NCI-H1092 (cell line): ENCODE measurements at regions not wholly inside any gene's neighbourhood (a gene's known extent, or its start where the extent isn't known, plus 50 kb on each side); places are given as distances from the start of the nearest gene placed in this dataset.

ENCODE experiments used
- DNase-seq: peaks from one replicate; lab custom pipeline; 2025; lab: John Stamatoyannopoulos, UW

DNA sequence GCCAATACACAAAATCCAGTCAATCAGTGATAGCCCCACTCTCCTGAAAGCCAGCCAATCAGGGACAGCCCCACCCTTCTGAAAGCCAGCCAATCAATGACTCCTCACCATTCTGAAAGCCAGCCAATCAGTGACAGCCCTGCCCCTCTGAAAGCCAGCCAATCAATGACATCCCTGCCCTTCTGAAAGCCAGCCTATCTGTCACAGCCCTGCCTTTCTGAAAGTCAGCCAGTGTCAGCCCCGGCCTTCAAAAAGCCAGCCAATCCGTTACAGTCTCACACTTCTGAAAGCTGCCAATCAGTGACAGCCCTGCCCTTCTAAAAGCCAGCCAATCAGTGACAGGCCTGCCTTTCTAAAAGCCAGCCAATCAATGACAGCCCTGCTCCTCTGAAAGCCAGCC, 95.9 kb upstream of the HDAC4 start:
- no peak for DNase-seq

DNA sequence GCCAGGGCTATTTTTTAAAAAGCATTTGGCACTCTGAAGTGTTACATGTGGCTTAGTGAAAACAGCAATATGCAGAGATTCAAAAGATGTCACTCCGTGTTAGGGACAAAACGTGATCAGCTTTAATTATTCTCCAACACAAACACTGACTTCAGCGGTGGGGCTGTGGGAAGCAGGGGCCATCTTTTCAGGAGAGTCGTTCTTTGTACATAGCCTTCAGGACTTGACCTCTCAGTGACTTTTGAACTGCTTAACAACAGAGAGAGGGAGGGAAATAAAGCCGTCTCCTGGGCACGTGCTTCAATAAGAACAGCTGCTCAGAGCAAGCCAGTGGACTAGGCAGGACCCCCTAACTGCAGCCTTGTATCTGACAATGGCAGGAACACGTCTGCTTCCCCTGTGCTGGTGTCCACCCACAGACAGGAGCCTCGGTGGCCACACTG, 95.0 kb upstream of the HDAC4 start:
- no peak for DNase-seq

DNA sequence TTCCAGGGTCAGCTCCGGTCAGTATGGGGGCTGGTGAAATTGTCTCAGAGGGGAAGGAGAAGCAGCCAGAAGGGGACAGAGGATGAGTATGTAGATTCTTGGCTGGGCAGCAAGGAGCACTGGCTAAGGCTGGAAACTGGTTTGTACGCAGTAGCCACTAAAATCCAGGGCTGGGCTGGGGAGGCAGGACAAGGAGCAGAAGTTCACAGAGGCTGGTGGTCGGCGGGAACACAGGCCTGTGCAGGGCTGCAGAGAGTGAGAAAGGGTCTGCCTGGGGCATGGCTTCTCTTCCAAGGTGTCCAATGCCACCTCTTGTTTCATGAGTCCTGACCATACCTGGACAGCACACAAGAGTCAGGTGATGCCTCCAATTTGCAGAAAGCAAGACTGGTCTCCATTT, 94.4 kb upstream of the HDAC4 start:
- no peak for DNase-seq

DNA sequence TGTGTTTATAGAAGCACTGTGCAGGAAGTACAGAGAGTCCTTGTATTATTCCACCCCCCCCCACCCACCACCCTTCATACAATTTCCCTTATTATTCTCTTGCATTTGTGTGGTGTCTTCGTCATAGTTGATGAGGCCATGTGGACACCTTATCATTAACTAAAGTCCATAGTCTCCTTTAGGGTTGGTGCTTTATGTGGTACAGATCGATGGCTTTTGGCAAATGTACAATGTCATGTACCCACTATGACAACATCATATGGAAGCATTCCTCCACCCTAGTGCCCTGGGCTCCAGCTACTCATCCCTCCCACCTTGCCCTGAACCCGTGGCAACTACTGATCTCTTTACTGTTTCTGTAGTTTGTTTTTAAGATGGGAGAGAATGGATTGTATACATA, 93.8 kb upstream of the HDAC4 start:
- DNase-seq, result no peak

DNA sequence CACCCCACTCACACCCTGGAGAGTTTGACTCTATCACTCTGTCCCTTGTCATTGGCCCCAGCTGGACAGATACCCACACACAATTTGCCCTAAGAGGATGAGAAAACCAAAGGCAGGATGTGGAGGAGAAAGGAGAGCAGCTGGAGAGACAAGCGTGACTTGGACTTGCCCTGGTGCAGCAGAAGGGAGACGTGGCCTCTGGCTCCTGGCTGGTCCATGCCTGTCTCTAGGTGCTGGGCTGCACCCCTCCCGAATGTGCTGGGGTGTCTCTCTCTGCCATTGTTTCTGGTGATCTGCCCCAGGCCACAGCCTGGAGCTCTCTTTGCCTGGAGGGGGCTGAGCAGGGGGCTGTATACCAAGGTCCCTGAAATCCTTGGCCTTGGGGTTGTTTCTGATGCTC, 88.7 kb upstream of the HDAC4 start:
- DNase-seq, result no peak

DNA sequence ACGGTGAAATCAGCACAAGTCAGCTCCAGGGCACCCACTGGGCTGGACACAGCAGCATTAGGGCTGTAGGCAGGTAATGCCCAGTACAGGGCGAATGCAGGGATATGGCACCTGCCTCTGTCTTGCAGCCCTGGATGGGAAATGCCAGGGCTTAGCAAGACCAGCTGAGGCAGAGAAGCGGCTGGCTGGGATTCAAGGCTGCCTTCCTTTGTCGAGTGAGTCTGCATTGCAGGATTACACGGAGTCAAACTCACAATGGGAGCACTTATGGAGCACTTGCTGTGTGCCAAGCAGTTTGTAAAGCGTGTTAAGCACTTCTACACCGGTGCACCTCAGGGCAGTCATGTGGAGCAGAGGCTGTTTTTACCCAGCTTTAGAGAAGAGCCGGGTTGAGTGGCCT, 87.3 kb upstream of the HDAC4 start:
- no peak for DNase-seq

DNA sequence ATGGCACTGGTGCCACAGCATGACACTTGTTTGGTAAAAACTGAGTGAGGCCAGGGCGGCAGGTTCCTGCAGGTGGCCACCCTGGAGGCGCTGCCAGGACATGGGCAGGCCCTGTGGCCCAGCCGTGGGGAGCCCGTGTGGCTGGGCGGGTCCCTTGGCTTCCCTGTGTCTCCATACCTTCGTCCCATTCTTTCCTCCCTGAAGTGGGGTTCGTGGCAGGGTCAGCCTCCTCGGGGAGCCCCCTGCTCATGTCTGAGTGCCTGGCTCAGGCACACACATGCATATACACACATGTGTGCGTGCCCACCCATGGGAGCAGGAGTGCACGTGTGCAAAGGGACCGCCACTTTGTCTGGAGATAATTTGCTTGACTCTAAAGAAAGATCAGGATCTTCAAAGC, 86.5 kb upstream of the HDAC4 start:
- no peak for DNase-seq

DNA sequence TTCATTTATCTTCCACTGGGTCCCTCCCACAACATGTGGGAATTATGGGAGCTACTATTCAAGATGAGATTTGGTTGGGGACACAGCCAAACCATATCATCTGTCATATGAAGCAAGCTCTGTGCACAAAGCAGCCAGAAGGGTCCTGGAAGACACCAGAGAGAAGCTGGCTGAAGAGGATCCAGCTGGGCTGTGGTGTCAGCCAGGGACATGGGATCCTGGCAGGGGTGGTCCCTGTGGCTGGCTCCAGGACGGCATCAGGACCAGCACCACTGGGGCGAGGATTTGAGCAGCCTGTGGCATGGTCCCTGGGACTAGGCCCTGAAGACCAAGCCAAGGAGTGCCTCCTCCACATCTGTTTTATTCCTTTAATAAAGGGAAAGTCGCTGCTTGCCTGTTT, 84.8 kb upstream of the HDAC4 start:
- DNase-seq, result no peak

DNA sequence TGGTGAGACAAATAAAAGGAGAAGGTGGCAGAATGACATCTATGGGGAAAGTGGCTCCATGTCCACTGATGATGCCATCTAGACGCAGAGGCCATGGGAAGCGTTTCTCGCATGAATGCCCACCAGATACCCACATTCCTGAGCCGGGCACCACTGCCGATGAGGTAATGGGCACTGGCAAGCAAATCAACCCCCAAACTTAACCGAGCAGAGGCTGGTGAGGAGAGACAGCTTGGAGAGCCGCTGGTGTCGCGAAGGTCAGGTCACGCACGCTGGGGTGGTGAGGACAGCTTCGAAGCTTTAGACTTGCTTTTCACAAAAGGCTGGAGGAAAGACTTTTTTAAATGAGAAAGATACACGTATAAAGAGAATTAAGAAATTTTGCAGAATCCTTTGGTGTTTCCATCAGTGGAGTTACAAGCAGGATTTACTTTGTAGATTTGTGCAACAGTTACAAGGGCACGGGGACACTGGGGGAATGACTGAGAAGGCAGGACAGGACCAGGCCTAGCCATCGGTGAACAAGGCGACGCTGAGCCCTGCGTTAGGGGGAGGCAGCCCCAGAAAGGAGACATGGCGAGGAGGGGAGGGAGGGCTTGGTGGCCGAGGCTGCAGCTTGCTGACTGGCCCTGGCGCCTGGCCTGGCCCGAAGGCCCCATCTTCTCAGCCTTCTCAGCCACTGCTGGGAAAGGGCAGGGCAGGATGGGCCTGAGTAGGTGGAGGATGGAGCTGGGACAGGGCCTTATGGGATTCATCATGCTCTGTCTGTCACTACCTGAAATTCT, 83.9 kb upstream of the HDAC4 start:
- no peak for DNase-seq

DNA sequence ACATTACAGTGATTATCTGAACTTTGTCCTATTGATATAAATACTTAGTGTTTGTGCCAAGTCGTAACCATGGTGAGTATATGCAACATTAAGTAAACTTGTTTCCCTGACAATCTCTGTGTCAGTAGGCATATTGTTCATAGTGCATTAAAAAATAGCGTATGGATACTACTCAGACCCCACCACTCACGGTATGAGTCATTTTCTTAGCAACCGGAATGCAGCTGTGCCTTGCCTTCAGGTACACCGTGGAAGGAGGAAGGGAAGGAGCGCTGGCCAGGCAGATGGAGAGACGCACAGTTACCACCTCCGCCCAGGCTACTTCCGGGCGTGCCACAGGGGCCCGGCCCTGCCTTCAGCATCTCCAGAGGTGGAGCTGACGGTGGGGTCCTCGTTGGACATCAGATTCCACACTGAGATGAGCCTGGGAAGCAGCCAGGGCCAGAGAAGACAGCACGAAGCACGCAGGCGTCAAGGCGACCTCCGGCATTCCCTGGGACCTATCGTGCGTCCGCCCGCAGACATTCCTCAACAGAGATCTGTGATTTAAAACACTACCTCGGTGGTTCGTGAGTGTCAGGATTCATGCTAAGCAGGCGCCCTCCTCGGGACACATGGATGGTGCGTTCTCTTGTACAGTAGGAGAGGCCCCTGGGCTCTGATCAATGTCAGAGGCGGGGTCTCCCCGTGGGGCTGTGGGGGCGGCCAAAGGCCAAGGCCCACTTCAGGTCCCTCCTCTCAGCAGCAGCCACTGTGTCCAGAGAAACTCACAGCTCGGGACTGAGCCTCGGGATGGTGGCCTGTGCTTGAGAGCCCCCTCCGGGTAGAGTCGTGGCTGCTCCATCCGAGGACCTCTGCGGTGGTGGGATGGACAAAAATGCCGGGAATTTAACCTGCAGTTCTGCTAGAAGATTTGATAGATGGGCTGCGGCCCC, 82.2 kb upstream of the HDAC4 start:
- no peak for DNase-seq

DNA sequence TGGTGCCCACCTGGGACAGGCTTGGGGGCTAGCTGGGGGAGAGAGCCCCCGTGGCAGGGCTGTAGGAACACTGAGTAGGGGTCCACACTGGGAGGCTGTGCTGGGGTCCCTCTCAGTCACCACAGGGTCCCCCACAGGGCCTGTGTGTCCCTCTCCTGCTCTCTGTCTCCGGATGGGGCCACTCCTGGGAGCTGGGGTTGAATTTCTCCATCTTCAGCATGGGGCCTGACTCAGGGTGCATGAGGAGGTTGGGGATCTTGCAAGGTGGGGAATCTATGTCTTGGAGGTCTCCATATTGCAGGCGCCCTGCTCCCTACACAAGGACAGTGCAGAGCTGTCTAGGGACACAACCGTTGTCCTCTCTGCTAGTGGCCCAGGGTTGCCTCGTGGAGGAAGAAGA, 78.7 kb upstream of the HDAC4 start:
- no peak for DNase-seq

DNA sequence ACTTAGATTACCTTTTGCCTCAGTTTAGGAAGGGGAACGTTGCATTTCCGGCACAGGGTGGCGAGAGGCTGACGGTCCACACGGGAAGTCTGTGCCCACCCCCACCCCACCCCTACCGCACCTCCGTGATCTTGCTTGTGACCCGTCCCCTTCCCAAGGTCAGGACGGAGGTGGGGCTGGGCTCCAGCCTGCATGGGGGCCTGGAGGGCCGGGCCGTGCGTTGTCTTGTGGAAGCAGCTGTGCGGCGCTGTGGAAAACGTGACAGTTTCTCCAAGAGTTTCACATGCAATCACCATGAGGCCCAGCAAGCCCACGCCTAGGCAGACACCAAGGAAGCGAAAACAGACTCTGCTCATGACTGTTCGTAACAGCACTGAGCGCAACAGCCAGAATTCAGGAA, 76.8 kb upstream of the HDAC4 start:
- DNase-seq, result no peak

DNA sequence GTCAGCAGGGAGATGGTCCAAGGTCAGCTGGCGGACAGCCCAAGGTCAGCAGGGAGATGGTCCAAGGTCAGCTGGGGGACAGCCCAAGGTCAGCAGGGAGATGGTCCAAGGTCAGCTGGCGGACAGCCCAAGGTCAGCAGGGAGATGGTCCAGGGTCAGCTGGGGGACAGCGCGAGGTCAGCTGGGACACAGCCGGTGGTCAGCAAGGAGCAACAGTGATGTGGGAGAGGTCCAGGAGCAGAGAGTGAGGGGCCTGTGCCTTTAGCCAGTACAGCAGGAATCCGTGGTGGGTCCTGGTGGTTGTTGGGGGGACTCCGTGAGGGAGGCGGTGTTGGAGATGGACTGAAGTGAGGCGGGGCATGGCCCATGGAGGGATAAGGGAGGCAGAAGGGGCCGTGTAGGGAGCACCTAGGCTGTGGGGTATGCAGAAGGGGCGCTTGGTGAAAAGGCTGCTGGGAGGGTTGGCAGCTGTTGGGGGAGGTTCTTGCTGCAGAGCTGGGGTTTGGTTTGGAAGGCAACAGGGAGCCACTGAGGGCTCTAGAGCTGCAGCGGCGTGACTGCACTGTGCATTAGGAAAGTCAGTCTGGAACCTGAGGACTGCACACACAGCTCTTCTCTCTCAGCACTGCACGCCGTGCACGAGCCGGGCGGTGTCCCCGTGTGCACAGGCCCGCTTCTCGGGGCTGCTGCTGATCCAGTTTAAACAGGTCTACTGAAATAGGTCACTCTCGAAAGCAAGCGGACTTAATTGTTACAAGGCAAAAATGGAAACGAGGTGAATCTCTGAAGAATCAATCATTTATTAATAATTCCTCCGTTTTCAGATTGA, 76.2 kb upstream of the HDAC4 start:
- DNase-seq, result no peak

DNA sequence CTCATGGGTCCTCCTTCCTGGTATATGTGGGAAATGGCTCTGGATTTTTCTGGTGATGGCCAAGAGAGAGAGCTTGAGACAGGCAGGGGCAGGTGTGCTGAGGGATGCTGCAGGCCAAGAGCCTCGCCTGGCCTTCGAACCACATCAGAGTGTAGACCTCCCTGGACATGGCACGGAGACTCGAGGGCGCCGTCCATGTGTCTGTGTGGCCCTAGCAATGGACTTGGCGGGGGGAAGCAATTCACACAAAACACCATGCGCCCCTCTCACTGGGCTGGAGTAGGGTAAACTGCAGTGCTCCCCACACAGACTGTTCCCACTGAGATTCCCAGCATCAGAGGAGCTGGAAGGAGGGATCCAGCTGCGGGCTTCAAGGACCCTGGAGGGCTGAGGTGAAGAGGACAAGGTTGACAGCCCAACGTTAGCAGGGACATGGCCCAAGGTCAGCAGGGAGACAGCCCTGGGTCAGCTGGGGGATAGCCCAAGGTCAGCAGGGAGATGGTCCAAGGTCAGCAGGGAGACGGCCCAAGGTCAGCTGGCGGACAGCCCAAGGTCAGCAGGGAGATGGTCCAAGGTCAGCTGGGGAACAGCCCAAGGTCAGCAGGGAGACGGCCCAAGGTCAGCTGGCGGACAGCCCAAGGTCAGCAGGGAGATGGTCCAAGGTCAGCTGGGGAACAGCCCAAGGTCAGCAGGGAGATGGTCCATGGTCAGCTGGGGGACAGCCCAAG, 75.4 kb upstream of the HDAC4 start:
- DNase-seq, result no peak

DNA sequence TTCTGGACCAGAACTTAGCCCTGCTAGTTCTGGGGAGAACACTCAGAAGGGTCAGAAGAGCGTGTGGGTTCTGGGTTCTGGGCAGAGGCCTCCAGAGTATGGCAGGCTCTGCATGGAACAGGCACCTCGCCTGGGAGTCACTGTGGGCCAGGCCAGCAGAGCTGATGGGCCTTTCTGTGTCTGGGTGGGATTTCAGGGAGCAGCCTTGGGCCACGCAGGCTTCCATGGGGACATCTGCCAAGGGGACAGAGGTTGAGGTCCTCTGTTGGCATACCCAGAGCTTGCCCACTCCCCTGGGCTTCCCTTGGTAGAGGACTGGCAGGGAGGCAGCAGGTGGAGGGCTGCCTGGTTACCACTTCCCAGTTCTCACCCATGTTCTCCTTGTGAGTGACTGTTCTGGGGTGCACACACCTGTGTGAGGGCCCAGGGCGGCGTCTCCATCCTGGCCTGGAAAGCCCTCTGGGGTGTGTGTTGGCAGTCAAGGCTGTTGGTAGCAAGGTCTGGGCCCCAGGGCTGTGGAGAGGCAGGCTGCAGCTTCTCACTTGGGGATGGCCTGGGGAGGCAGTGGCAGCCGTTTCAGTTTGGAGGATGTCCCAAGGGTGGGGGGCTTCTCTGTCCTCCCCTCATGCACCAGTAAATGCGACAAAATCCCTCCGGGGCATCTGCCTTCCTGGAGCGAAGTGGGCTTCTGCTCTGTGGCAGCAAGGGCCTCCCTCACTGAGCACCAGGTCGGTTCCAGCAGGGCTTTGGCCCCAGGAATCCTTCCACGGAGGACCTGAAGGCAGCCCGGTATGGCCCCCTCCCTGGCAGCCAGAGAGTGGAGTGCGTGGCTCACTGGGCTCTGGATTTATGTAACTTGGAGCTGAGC, 74.6 kb upstream of the HDAC4 start:
- DNase-seq, result no peak

DNA sequence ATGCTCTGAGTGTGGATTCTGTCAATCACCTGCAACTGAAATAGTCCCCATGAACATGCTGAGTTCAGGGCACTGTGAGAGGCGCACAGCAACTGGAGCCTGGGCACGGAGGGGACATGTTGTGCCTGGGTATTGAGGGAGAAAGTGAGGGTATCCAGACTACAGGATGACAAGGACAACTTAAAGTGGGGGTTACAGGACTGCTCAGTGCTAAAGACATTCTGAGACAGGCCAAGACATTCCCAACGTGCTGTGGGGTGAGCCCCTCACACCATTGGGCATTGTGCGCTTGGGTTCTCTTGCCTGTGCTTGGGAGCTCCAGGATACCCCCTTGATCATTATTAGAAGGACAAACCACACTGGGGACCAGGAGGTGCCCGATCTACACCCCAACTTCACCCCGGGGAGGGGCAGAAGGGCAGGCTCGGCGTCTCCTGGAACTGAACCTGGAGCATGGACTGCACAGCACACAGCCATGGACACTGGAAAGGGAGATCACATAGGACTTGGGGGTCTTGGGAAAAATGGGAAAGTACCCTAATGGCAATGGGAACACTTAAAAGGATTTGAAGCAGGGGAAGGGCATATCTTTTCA, 72.5 kb upstream of the HDAC4 start:
- DNase-seq, result no peak

DNA sequence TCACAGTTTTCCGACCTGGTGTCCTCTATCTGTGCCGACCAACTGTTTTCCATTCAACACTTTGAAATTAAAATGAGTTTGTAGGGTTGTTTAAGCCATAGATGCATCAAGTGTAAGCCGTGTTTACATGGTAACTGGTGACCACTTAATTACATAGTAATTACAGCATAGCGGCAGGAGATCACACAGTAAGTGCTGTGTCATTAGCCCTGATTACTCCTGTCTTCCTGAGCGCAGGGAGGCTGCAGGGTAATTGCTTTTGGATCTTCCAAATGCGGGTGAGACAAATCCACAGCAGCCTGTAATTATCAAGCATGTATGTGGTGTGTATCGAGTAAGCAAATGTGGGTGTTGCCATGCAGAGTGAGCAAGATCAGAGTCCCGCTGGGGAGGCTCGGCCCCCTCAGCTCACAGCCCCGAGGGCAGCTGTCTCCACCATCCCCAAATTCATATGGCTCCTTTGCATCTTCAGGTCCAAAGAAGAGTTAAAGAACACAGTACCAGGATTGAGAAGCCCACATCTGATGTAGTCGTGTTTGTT, 71.5 kb upstream of the HDAC4 start:
- no peak for DNase-seq

DNA sequence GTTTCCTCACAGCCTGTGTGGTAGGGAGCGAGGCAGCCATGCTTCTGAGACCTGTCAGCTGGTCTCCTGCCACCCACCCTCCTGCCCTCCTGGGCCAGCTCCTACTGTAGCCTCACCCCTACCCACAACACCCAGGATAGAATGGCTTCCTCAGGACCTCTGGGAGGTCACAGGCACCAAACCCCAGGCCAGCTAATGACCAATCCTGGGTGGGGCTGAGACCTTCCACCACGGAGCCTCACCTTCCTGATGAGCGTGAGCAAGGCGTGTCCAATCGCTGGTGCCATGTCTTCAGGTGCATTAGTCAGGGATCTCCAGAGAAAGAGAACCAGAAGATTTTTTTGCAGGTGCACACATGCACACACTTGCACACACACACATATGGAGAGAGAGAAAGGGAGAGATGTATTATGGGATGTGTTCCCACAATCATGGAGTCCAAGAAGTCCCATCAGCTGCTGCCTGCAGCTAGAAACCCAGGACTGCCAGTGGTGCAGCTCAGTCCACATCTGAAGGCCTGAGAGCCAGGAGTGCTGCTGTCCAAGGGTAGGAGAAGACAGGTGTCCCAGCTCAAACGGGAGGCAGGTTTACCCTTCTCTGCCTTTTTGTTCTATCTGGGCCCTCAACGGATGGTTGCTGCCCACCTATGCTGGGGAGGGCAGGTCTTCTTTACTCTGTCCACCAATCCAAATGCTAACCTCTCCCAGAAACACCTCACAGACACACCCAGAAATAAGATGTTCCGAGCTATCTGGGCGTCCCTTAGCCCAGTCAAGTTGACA, 70.4 kb upstream of the HDAC4 start:
- no peak for DNase-seq
